ENCODE measurements at regions not wholly inside any gene's neighbourhood (a gene's known extent, or its start where the extent isn't known, plus 50 kb on each side); places are given as distances from the start of the nearest gene placed in this dataset.

DNA sequence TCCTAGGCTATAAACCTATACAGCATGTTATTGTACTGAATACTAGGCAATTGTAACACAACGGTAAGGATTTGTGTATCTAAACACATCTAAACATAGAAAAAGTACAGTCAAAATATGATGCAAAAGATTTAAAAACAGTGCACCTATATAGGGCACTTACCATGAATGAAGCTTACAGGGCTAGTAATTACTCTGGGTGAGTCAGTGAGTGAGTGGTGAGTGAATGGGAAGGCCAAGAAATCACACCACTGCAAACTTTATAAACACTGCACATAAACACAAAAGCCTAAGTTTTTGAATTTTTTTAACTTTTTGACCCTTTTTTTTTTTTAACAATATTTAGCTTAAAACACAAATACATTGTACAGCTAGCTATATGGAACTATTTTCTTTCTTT is 204.7 kb upstream of the CTNNB1 start:
- Histone ChIP-seq H3K9me3 (ENCODE audit: control insufficient read depth, insufficient read depth, low read length) (no peaks in the 10 kb centered on the region), H3K27me3 (ENCODE audit: control insufficient read depth, insufficient read depth, low read length) (no peaks in the 10 kb centered on the region), H3K4me3 (ENCODE audit: low read length) (no peak overlapping the region)

DNA sequence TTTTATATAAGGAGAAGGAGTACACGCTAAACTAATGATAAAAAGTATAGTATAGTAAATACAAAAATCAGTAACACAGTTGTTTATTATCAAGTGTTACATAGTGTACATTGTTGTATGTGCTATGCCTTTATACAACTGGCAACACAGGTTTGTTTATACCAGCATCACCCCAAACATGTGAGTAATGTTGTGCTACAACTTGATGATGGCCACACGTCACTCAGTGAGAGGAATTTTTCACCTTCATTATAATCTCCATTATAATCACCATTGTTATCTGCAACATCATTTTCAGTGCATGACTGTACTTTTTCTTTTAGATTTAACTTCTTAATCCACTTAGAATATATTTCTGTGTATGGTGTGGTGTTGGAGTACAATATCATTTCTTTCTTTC is 204.0 kb upstream of the CTNNB1 start:
- no peak overlapping the region for H3K27ac ChIP-seq (ENCODE audit: low read length)
- H3K4me3 ChIP-seq (ENCODE audit: low read length) = no peak overlapping the region
- peaks cover 2% of the 10 kb centered on the region; the same call in 1 of the 2 replicates for H3K4me1 ChIP-seq (ENCODE audit: control insufficient read depth, insufficient read depth, low read length)
- no peaks in the 10 kb centered on the region for H3K36me3 ChIP-seq (ENCODE audit: control insufficient read depth, insufficient read depth, low read length)
- no peaks in the 10 kb centered on the region for H3K27me3 ChIP-seq (ENCODE audit: control insufficient read depth, insufficient read depth, low read length)
- no peak for DNase-seq (ENCODE audit: low read depth, low spot score)
- WGBS (ENCODE audit: insufficient coverage, insufficient read length) = no CpG with 5 or more reads among the region's 2 CpGs
- no peaks in the 10 kb centered on the region for H3K9me3 ChIP-seq (ENCODE audit: control insufficient read depth, insufficient read depth, low read length)

More for the DNA sequence above, 204.7 kb upstream of the CTNNB1 start:
- Histone ChIP-seq H3K27ac (ENCODE audit: low read length) (no peak overlapping the region), H3K4me1 (ENCODE audit: control insufficient read depth, insufficient read depth, low read length) (peaks cover 2% of the 10 kb centered on the region; the same call in 1 of the 2 replicates), H3K36me3 (ENCODE audit: control insufficient read depth, insufficient read depth, low read length) (no peaks in the 10 kb centered on the region)
- WGBS (ENCODE audit: insufficient coverage, insufficient read length) = no CpG with 5 or more reads among the region's 1 CpG
- DNase-seq (ENCODE audit: low read depth, low spot score) = no peak

DNA sequence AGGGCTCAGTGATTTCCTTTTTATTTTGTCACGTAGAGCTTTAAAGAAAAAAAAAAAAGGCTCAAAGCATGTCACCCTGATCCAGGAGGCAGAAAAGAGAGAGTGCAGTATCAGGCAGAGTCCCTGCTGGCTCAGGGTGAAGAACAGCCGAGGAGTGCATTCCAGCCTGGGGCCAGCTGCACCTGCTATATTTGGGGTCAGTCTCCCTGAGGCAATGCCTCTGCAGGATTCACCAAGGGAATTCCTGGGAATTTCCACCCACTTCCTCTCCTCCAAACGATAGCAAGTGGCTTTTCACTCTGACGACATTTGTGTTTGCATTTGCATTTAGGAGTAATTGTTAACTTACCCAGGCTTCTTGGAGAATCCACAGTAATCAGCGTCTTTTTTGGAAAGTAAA is 202.9 kb upstream of the CTNNB1 start:
- Histone ChIP-seq H3K9me3 (ENCODE audit: control insufficient read depth, insufficient read depth, low read length) (no peaks in the 10 kb centered on the region), H3K36me3 (ENCODE audit: control insufficient read depth, insufficient read depth, low read length) (no peaks in the 10 kb centered on the region), H3K27ac (ENCODE audit: low read length) (no peak overlapping the region), H3K27me3 (ENCODE audit: control insufficient read depth, insufficient read depth, low read length) (no peaks in the 10 kb centered on the region), H3K4me3 (ENCODE audit: low read length) (no peak overlapping the region), H3K4me1 (ENCODE audit: control insufficient read depth, insufficient read depth, low read length) (peaks cover 2% of the 10 kb centered on the region; the same call in 1 of the 2 replicates)
- WGBS (ENCODE audit: insufficient coverage, insufficient read length) = no CpG with 5 or more reads among the region's 5 CpGs
- DNase-seq (ENCODE audit: low read depth, low spot score) = no peak

DNA sequence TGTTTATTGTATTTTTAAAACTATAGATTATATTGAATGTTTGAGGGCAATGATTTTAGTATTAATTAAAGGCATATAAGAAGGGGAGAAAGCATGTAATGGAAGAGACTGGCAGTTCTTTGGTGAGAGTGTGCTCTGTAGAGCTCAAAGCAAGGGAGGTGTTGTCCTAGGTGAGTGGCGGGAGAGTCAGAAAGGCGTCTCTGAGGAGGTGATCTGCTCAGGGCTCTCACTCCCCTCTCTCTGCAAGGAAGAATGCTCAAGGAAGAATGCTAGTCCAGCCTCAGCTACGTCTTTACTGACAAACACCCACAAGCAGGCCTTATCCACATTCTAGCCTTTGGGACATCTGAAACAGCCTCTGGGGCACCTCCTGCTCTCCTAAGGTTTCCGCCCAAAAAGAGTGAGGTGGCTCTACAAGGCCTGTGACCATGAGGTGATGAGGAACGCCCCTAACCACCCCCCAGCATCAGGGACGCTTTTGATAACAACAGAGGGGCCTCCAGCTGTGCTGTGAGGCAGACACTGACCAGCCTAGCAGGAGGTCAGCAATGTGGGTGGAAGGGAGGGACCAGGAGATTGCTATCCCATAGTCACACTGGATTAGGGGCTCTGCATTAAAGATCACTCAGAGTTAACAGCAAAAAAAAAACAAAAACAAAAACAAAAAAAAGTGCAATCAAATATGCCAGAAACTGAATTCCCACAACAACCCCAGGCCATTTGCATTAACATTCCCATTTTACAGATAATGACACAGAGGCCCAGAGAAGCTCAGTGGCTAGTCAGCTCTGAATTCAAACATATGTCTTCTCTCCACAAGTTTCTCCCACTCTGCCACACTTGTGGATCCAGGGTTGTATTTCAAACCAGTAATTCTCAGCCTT is 202.2 kb upstream of the CTNNB1 start:
- Histone ChIP-seq H3K27ac (ENCODE audit: low read length) (no peak overlapping the region), H3K36me3 (ENCODE audit: control insufficient read depth, insufficient read depth, low read length) (no peaks in the 10 kb centered on the region), H3K4me1 (ENCODE audit: control insufficient read depth, insufficient read depth, low read length) (peaks cover 2% of the 10 kb centered on the region), H3K27me3 (ENCODE audit: control insufficient read depth, insufficient read depth, low read length) (no peaks in the 10 kb centered on the region), H3K4me3 (ENCODE audit: low read length) (no peak overlapping the region), H3K9me3 (ENCODE audit: control insufficient read depth, insufficient read depth, low read length) (no peaks in the 10 kb centered on the region)
- DNase-seq (ENCODE audit: low read depth, low spot score) = no peak
- no CpG with 5 or more reads among the region's 6 CpGs for WGBS (ENCODE audit: insufficient coverage, insufficient read length)

DNA sequence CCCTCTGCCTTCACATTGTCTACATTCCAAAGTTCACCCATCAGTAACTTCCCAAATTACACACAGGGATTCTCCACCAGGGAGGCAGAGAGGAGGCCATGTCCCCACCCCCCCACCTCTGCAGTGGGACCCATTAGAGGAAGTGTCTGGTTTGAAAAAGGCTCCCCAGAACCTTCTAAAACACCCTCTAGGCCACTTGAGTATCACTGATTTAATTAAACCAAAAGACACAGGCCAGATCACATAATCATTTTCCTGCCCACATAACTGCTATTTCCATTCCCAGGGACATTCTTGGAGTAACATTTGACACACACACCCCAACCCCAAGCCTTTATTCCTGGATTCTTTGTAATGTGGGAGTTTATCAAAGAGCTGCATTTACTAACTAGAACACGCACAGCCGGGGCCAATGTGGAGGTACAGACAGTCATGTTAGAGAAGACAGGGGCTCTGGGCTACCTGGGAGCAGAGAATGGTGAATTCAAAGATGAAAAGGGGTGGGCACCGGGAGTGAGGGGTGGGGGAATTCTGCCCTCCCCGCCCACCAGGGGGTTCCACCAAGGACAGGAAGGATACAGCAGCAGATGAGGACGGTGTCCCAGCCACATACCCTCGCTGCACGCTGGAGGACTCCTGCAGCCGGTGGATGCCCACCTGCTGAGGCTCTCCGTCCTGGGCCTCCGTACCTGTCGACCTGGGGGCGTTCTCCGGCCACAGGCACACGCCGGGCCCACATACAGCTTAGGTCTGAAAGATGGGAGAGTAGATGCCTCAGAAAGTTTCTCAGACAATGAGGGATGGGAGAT is 201.4 kb upstream of the CTNNB1 start:
- H3K27ac ChIP-seq (ENCODE audit: low read length) = no peak overlapping the region
- peaks cover 4% of the 10 kb centered on the region for H3K4me1 ChIP-seq (ENCODE audit: control insufficient read depth, insufficient read depth, low read length)
- no CpG with 5 or more reads among the region's 15 CpGs for WGBS (ENCODE audit: insufficient coverage, insufficient read length)

DNA sequence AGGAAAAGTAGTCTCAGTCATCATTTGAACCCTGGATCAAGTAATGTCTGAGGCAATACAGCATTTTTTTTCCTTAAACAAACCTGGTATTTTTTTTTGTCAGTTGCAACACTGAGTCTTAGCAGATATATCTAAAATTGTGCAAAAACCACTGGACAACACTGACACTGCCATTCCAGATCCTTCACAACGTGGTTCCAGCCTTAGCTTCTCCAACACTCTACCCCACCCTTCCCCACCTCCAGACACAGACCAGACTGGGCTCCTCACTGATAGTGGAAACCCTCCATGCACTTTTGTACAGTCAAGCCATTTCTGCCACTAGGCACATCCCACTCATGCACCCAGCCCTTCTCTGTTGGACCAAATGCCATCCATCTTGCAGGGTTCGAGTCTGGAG is 199.6 kb upstream of the CTNNB1 start:
- no CpG with 5 or more reads among the region's 2 CpGs for WGBS (ENCODE audit: insufficient coverage, insufficient read length)
- H3K36me3 ChIP-seq (ENCODE audit: control insufficient read depth, insufficient read depth, low read length) = no peaks in the 10 kb centered on the region
- H3K27me3 ChIP-seq (ENCODE audit: control insufficient read depth, insufficient read depth, low read length) = no peaks in the 10 kb centered on the region
- peaks cover 4% of the 10 kb centered on the region for H3K4me1 ChIP-seq (ENCODE audit: control insufficient read depth, insufficient read depth, low read length)
- H3K9me3 ChIP-seq (ENCODE audit: control insufficient read depth, insufficient read depth, low read length) = no peaks in the 10 kb centered on the region
- no peak for DNase-seq (ENCODE audit: low read depth, low spot score)
- no peak overlapping the region for H3K27ac ChIP-seq (ENCODE audit: low read length)
- H3K4me3 ChIP-seq (ENCODE audit: low read length) = no peak overlapping the region

More for the DNA sequence above, 201.4 kb upstream of the CTNNB1 start:
- DNase-seq (ENCODE audit: low read depth, low spot score) = no peak
- no peaks in the 10 kb centered on the region for H3K27me3 ChIP-seq (ENCODE audit: control insufficient read depth, insufficient read depth, low read length)
- H3K4me3 ChIP-seq (ENCODE audit: low read length) = no peak overlapping the region
- H3K36me3 ChIP-seq (ENCODE audit: control insufficient read depth, insufficient read depth, low read length) = no peaks in the 10 kb centered on the region
- H3K9me3 ChIP-seq (ENCODE audit: control insufficient read depth, insufficient read depth, low read length) = no peaks in the 10 kb centered on the region

DNA sequence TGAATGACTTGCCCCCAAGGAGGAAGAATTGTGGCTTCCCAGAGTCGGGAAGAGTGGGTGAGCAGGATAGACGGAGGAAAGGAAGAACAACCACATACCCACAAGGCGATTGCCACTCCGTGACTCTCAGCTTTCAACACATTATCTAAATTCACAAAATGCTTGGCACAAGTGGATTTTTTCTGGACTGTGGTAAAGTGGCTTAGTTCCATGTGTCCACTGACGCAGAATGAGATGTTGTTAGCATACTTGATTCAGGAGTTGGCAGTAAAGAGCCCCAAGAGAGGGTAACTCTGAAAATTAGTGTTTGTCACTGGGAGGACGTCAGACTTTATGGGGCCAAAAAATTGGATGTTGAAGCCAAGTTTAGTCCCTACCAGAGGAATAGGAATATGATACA is 198.8 kb upstream of the CTNNB1 start:
- no peaks in the 10 kb centered on the region for H3K36me3 ChIP-seq (ENCODE audit: control insufficient read depth, insufficient read depth, low read length)
- WGBS (ENCODE audit: insufficient coverage, insufficient read length) = no CpG with 5 or more reads among the region's 6 CpGs
- no peaks in the 10 kb centered on the region for H3K9me3 ChIP-seq (ENCODE audit: control insufficient read depth, insufficient read depth, low read length)
- no peak overlapping the region for H3K4me3 ChIP-seq (ENCODE audit: low read length)
- H3K27me3 ChIP-seq (ENCODE audit: control insufficient read depth, insufficient read depth, low read length) = no peaks in the 10 kb centered on the region
- DNase-seq (ENCODE audit: low read depth, low spot score) = no peak
- H3K27ac ChIP-seq (ENCODE audit: low read length) = no peak overlapping the region
- H3K4me1 ChIP-seq (ENCODE audit: control insufficient read depth, insufficient read depth, low read length) = peaks cover 4% of the 10 kb centered on the region

DNA sequence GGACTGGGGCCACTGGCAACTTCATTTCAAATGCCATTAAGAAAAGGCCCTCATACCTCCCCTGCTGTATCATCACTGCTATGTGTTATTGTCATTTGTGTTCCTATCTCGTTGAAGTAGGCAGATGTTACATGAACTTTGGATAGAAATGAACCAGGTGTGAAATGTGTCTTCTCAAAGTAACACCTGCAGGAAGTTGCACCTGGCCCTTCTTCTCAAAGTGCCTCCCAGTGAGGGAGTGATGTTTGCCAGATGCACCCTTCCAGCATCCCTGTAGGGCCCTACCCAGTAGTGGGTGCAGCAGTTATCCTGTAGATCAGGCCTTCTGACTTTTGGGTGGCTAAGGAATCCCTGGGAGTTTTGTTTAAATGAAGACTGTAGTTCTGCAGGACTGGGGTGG is 197.7 kb upstream of the CTNNB1 start:
- no peaks in the 10 kb centered on the region for H3K36me3 ChIP-seq (ENCODE audit: control insufficient read depth, insufficient read depth, low read length)
- no CpG with 5 or more reads among the region's 1 CpG for WGBS (ENCODE audit: insufficient coverage, insufficient read length)
- DNase-seq (ENCODE audit: low read depth, low spot score) = no peak

DNA sequence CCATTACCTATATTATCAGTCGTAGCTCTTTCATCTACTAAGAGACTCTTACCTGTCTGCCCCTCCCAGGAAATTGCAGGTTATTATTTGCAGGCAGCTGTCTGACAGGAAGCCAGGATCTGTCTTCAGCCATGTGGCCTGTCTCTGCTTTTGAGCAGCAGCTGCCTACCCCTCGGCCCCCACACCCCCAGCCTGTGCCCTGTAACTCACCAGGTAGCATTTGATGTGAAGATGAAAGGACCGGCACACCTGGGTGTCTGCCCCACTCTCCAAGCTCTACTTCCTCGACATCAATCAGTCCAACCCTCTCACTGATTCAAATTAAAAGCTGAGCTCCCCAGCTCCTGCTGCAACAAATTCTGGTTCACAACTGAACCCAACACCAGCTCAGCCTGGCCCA is 197.2 kb upstream of the CTNNB1 start:
- Histone ChIP-seq H3K9me3 (ENCODE audit: control insufficient read depth, insufficient read depth, low read length) (no peaks in the 10 kb centered on the region), H3K27me3 (ENCODE audit: control insufficient read depth, insufficient read depth, low read length) (no peaks in the 10 kb centered on the region), H3K4me1 (ENCODE audit: control insufficient read depth, insufficient read depth, low read length) (peaks cover 4% of the 10 kb centered on the region), H3K36me3 (ENCODE audit: control insufficient read depth, insufficient read depth, low read length) (no peaks in the 10 kb centered on the region), H3K4me3 (ENCODE audit: low read length) (no peak overlapping the region), H3K27ac (ENCODE audit: low read length) (no peak overlapping the region)
- no CpG with 5 or more reads among the region's 4 CpGs for WGBS (ENCODE audit: insufficient coverage, insufficient read length)
- DNase-seq (ENCODE audit: low read depth, low spot score) = no peak

More for the DNA sequence above, 197.7 kb upstream of the CTNNB1 start:
- Histone ChIP-seq H3K9me3 (ENCODE audit: control insufficient read depth, insufficient read depth, low read length) (no peaks in the 10 kb centered on the region), H3K27me3 (ENCODE audit: control insufficient read depth, insufficient read depth, low read length) (no peaks in the 10 kb centered on the region), H3K4me1 (ENCODE audit: control insufficient read depth, insufficient read depth, low read length) (peaks cover 4% of the 10 kb centered on the region), H3K27ac (ENCODE audit: low read length) (no peak overlapping the region), H3K4me3 (ENCODE audit: low read length) (no peak overlapping the region)

DNA sequence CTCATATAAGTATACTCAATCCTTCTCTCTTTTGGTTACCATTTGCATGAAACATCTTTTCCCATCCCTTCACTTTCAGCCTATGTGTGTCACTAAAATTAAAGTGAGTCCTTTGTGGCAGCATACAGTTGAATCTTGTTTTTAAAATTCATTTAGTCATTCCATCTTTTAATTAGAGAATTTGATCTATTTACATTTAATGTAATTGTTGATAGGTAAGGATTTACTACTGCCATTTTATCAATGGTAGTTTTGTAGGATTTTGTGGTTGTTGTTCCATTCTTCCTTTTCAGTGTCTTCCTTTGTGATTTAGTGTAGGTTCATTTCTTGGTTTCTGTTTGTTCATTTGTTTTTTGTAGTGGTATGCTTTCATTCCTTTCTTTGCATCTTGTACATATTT is 191.9 kb upstream of the CTNNB1 start:
- no peak for DNase-seq (ENCODE audit: low read depth, low spot score)
- Histone ChIP-seq H3K4me3 (ENCODE audit: low read length) (no peak overlapping the region), H3K36me3 (ENCODE audit: control insufficient read depth, insufficient read depth, low read length) (no peaks in the 10 kb centered on the region), H3K27me3 (ENCODE audit: control insufficient read depth, insufficient read depth, low read length) (no peaks in the 10 kb centered on the region), H3K9me3 (ENCODE audit: control insufficient read depth, insufficient read depth, low read length) (no peaks in the 10 kb centered on the region; the same call in 1 of the 2 replicates), H3K4me1 (ENCODE audit: control insufficient read depth, insufficient read depth, low read length) (peaks cover under 1% of the 10 kb centered on the region; the same call in 1 of the 2 replicates), H3K27ac (ENCODE audit: low read length) (no peak overlapping the region)

All from iPS DF 6.9 (cell line).